ENCODE measurements at regions not wholly inside any gene's neighbourhood (a gene's known extent, or its start where the extent isn't known, plus 50 kb on each side); places are given as distances from the start of the nearest gene placed in this dataset.

GRCh38 chr20:1810926-1811620, 84.1 kb upstream of the SIRPA start:
- peak; percentile 89 for ATAC-seq (ENCODE audit: low read depth)
- DNase-seq (ENCODE audit: low spot score in 2 of 2) = peak in 1 of 2 donors; percentile 11
- Mint-ChIP-seq H3K4me3 (peak overlapping the region; percentile 72), H3K27me3 (no peaks in the 10 kb centered on the region), H3K36me3 (no peaks in the 10 kb centered on the region), H3K27ac (peak overlapping the region; percentile 67), H3K4me1 (peaks cover 29% of the 10 kb centered on the region), H3K9me3 (no peaks in the 10 kb centered on the region)

DNA sequence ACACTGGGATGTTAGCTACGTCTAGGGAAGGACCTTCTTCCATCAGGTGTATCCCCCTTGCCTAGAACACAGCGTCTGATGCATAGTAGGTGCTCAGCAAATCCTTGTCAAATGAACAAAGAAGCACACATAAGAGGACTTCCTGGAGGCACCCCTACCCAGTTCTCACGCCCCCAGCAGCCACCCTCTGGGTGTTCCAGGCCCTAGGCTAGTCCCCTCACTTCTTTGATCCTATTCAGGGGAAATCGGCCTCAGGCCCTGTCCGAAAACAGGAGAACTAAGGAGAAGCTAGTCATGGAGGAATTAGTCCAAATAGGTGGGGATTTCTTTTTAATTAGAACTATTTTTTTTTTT, 84.7 kb upstream of the SIRPA start:
- H3K4me1 Mint-ChIP-seq = peaks cover 29% of the 10 kb centered on the region
- no peaks in the 10 kb centered on the region for H3K36me3 Mint-ChIP-seq
- no peak overlapping the region for H3K4me3 Mint-ChIP-seq
- ATAC-seq (ENCODE audit: low read depth) (no peak), DNase-seq (ENCODE audit: low spot score in 2 of 2) (no peak)
- H3K27ac Mint-ChIP-seq = peak overlapping the region; percentile 67
- H3K27me3 Mint-ChIP-seq = no peaks in the 10 kb centered on the region
- no peaks in the 10 kb centered on the region for H3K9me3 Mint-ChIP-seq

- Mint-ChIP-seq H3K4me3 (no peak overlapping the region), H3K27me3 (no peaks in the 10 kb centered on the region), H3K4me1 (peaks cover 29% of the 10 kb centered on the region), H3K9me3 (no peaks in the 10 kb centered on the region), H3K27ac (peak overlapping the region; percentile 67), H3K36me3 (no peaks in the 10 kb centered on the region)
- ATAC-seq (ENCODE audit: low read depth) (no peak), DNase-seq (ENCODE audit: low spot score in 2 of 2) (no peak)
Measured at GRCh38 chr20:1809611-1810510, 85.3 kb upstream of the SIRPA start.

DNA sequence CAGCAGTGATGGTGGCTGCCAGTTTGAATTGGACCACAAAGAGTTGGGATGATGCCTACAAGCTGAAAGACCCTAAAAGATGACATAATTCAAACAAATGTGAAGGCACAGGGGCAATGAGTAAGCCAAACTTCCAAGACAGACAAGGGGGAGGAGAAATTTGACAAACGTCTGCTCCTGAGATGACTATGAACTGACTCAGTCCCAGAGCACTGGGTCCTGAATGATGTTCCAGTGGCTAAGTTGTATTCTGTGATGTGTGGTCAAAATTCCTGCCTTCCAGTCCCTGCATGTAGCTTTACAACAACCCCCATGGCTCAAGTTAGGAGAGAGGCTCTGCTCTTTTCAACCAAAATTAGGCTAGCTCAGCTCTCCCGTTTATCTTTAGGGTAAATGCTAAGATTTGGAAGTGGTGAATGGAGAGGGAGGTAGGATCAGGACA, 86.1 kb upstream of the SIRPA start:
- Mint-ChIP-seq H3K36me3 (no peaks in the 10 kb centered on the region), H3K4me1 (peaks cover 35% of the 10 kb centered on the region), H3K27me3 (no peaks in the 10 kb centered on the region), H3K9me3 (no peaks in the 10 kb centered on the region), H3K4me3 (no peak overlapping the region), H3K27ac (peak overlapping the region; percentile 67)
- DNase-seq (ENCODE audit: low spot score in 2 of 2) (no peak), ATAC-seq (ENCODE audit: low read depth) (no peak)

GRCh38 chr20:1808101-1808500, 87.1 kb upstream of the SIRPA start:
- ATAC-seq (ENCODE audit: low read depth) = no peak
- no peak overlapping the region for H3K27ac Mint-ChIP-seq

GRCh38 chr20:1807394-1807793, 87.8 kb upstream of the SIRPA start:
- H3K4me1 Mint-ChIP-seq = peaks cover 41% of the 10 kb centered on the region
- no peaks in the 10 kb centered on the region for H3K27me3 Mint-ChIP-seq
- H3K4me3 Mint-ChIP-seq = no peak overlapping the region
- no peaks in the 10 kb centered on the region for H3K9me3 Mint-ChIP-seq
- H3K36me3 Mint-ChIP-seq = no peaks in the 10 kb centered on the region
- DNase-seq (ENCODE audit: low spot score in 2 of 2) (no peak), ATAC-seq (ENCODE audit: low read depth) (no peak)
- no peak overlapping the region for H3K27ac Mint-ChIP-seq

More at GRCh38 chr20:1808101-1808500, 87.1 kb upstream of the SIRPA start:
- Mint-ChIP-seq H3K4me1 (peaks cover 39% of the 10 kb centered on the region), H3K9me3 (no peaks in the 10 kb centered on the region), H3K36me3 (no peaks in the 10 kb centered on the region), H3K4me3 (no peak overlapping the region), H3K27me3 (no peaks in the 10 kb centered on the region)
- no peak for DNase-seq (ENCODE audit: low spot score in 2 of 2)

GRCh38 chr20:1806456-1806855, 88.8 kb upstream of the SIRPA start:
- no peak overlapping the region for H3K27ac Mint-ChIP-seq
- DNase-seq (ENCODE audit: low spot score in 2 of 2) = no peak
- ATAC-seq (ENCODE audit: low read depth) = no peak
- H3K36me3 Mint-ChIP-seq = no peaks in the 10 kb centered on the region
- H3K27me3 Mint-ChIP-seq = no peaks in the 10 kb centered on the region
- H3K4me3 Mint-ChIP-seq = no peak overlapping the region
- H3K9me3 Mint-ChIP-seq = no peaks in the 10 kb centered on the region
- H3K4me1 Mint-ChIP-seq = peaks cover 44% of the 10 kb centered on the region

- DNase-seq (ENCODE audit: low spot score in 2 of 2) (no peak), ATAC-seq (ENCODE audit: low read depth) (no peak)
- no peaks in the 10 kb centered on the region for H3K27me3 Mint-ChIP-seq
- no peaks in the 10 kb centered on the region for H3K36me3 Mint-ChIP-seq
- H3K27ac Mint-ChIP-seq = no peak overlapping the region
- H3K4me3 Mint-ChIP-seq = no peak overlapping the region
- peaks cover 37% of the 10 kb centered on the region for H3K4me1 Mint-ChIP-seq
- H3K9me3 Mint-ChIP-seq = no peaks in the 10 kb centered on the region
Measured at GRCh38 chr20:1805816-1806215, 89.4 kb upstream of the SIRPA start.

DNA sequence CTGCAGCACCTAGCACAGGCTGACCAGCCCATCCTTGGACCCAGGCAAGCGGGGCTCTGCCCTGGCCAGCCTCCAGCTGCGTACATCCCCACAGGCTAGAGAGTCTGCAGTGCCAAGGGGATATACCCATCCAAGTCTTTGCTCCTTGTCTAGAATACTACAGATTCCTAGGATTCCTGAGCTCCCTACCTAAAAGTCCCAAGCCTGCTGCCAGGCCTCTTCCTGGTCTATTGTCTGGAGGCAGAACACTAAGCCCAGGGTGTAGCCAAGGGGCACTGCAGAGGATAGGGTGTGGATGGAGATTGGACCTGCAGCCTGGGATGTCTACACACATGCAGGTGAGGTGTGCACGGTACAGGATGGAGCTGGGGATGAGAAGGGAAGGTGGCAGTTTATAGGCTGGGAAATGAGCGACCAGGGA, 90.0 kb upstream of the SIRPA start:
- Mint-ChIP-seq H3K4me1 (peaks cover 31% of the 10 kb centered on the region), H3K4me3 (no peak overlapping the region), H3K9me3 (no peaks in the 10 kb centered on the region), H3K36me3 (no peaks in the 10 kb centered on the region), H3K27ac (no peak overlapping the region), H3K27me3 (no peaks in the 10 kb centered on the region)
- no peak for DNase-seq (ENCODE audit: low spot score in 2 of 2)
- ATAC-seq (ENCODE audit: low read depth) = no peak

DNA sequence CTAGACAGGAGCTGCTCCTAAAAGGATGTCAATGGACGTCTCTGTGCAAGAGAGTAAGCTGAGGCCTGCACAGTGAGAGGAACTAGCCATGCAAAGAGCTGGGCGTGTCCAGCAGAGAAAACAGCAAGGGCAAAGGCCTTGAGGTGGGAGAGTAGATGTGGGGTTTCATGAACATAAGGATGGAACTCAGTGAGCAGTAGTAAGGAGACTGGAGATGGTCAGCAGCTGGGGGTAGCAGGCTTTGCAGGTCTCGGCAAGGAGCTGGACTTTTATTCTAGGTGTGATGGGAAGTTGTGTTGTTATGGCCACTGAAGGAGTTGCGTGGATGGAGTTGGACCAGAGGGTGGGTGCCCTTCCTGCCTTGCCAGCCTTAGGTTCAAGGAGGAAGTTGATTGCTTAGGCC, 90.7 kb upstream of the SIRPA start:
- peak overlapping the region; percentile 90 for H3K27ac Mint-ChIP-seq
- no peaks in the 10 kb centered on the region for H3K27me3 Mint-ChIP-seq

DNA sequence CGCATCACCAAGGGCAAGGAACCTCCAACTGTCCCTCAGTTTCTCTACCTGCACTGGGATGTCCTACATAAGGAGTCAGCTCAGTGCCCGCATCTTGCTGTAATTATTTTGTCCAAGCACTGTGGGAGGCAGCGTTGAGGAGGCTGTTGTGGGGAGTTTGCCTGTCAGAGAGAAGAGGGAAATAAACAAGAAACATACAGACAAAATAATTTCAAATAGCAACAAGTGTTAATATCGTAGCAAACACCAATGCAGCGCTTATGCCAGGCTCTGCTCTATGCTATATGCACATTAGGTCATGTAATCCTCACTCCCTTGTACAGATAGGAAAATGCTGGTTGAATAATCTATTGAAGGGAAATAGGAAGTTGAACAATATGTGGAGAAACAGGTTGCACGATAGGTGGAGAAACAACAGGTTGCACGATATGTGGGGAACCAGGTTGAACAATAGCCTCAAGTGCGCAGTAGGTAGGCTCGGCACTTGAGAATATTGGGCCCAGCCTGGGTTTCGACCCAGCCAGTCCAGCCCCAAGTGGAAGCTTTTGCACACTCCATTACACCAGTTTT, 91.2 kb upstream of the SIRPA start:
- H3K4me1 Mint-ChIP-seq = peaks cover 24% of the 10 kb centered on the region
- H3K27me3 Mint-ChIP-seq = no peaks in the 10 kb centered on the region
- H3K36me3 Mint-ChIP-seq = no peaks in the 10 kb centered on the region
- H3K4me3 Mint-ChIP-seq = peak overlapping the region; percentile 80
- peak overlapping the region; percentile 90 for H3K27ac Mint-ChIP-seq
- no peak for ATAC-seq (ENCODE audit: low read depth)
- H3K9me3 Mint-ChIP-seq = no peaks in the 10 kb centered on the region
- DNase-seq (ENCODE audit: low spot score in 2 of 2) = no peak

More for the DNA sequence above, 90.7 kb upstream of the SIRPA start:
- Mint-ChIP-seq H3K9me3 (no peaks in the 10 kb centered on the region), H3K4me3 (peak overlapping the region; percentile 80), H3K36me3 (no peaks in the 10 kb centered on the region), H3K4me1 (peaks cover 25% of the 10 kb centered on the region)
- DNase-seq (ENCODE audit: low spot score in 2 of 2) = no peak
- ATAC-seq (ENCODE audit: low read depth) = no peak

- ATAC-seq (ENCODE audit: low read depth) (peak; percentile 85), DNase-seq (ENCODE audit: low spot score in 2 of 2) (peak; percentile 82 to 83)
- H3K4me3 Mint-ChIP-seq = peak overlapping the region; percentile 84
- H3K9me3 Mint-ChIP-seq = no peaks in the 10 kb centered on the region
- H3K36me3 Mint-ChIP-seq = no peaks in the 10 kb centered on the region
- H3K27ac Mint-ChIP-seq = peak overlapping the region; percentile 90
- H3K4me1 Mint-ChIP-seq = peaks cover 24% of the 10 kb centered on the region
- H3K27me3 Mint-ChIP-seq = no peaks in the 10 kb centered on the region
Measured at GRCh38 chr20:1803061-1803931, 91.9 kb upstream of the SIRPA start.

- peaks cover 19% of the 10 kb centered on the region for H3K4me1 Mint-ChIP-seq
- DNase-seq (ENCODE audit: low spot score in 2 of 2) (peak; percentile 72 to 74), ATAC-seq (ENCODE audit: low read depth) (peak; percentile 70)
- no peaks in the 10 kb centered on the region for H3K9me3 Mint-ChIP-seq
- peak overlapping the region; percentile 78 for H3K27ac Mint-ChIP-seq
- no peaks in the 10 kb centered on the region for H3K36me3 Mint-ChIP-seq
- H3K4me3 Mint-ChIP-seq = peak overlapping the region; percentile 84
- no peaks in the 10 kb centered on the region for H3K27me3 Mint-ChIP-seq
Measured at GRCh38 chr20:1802385-1803060, 92.7 kb upstream of the SIRPA start.
